ENCODE measurements at regions not wholly inside any gene's neighbourhood (a gene's known extent, or its start where the extent isn't known, plus 50 kb on each side); places are given as distances from the start of the nearest gene placed in this dataset.

GRCh38 chr13:103288114-103288513, 221.9 kb upstream of the SLC10A2 start:
- no peak overlapping the region for H3K27ac ChIP-seq
- TF ChIP-seq POLR2A (IDR thresholded peaks at IDR 0.05): no peak
- no peaks in the 10 kb centered on the region for H3K36me3 ChIP-seq
- 75 to 77% methylated on average over 6 of the region's 7 CpGs for WGBS, 2 donors (ENCODE audit: low coverage in 1 of 2)
- no peak for ATAC-seq
- H3K9me3 ChIP-seq: no peaks in the 10 kb centered on the region
- H3K4me1 ChIP-seq: no peaks in the 10 kb centered on the region
- peaks cover 5% of the 10 kb centered on the region for H3K27me3 ChIP-seq
- H3K4me3 ChIP-seq: no peak overlapping the region

- H3K27ac ChIP-seq: no peak overlapping the region
- peaks cover 5% of the 10 kb centered on the region for H3K27me3 ChIP-seq
- no peaks in the 10 kb centered on the region for H3K4me1 ChIP-seq
- TF ChIP-seq POLR2AphosphoS5 (IDR thresholded peaks at IDR 0.05): no peak
- TF ChIP-seq, protein P1, sequence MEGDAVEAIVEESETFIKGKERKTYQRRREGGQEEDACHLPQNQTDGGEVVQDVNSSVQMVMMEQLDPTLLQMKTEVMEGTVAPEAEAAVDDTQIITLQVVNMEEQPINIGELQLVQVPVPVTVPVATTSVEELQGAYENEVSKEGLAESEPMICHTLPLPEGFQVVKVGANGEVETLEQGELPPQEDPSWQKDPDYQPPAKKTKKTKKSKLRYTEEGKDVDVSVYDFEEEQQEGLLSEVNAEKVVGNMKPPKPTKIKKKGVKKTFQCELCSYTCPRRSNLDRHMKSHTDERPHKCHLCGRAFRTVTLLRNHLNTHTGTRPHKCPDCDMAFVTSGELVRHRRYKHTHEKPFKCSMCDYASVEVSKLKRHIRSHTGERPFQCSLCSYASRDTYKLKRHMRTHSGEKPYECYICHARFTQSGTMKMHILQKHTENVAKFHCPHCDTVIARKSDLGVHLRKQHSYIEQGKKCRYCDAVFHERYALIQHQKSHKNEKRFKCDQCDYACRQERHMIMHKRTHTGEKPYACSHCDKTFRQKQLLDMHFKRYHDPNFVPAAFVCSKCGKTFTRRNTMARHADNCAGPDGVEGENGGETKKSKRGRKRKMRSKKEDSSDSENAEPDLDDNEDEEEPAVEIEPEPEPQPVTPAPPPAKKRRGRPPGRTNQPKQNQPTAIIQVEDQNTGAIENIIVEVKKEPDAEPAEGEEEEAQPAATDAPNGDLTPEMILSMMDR (IDR thresholded peaks at IDR 0.05): no peak
- TF ChIP-seq EP300 (IDR thresholded peaks at IDR 0.05): no peak
- no peak for TF ChIP-seq POLR2A (IDR thresholded peaks at IDR 0.05)
- no peaks in the 10 kb centered on the region for H3K9me3 ChIP-seq
- no peak for ATAC-seq
- H3K4me3 ChIP-seq: no peak overlapping the region
- no peaks in the 10 kb centered on the region for H3K36me3 ChIP-seq
Observed at GRCh38 chr13:103287659-103288058, 221.4 kb upstream of the SLC10A2 start.

DNA sequence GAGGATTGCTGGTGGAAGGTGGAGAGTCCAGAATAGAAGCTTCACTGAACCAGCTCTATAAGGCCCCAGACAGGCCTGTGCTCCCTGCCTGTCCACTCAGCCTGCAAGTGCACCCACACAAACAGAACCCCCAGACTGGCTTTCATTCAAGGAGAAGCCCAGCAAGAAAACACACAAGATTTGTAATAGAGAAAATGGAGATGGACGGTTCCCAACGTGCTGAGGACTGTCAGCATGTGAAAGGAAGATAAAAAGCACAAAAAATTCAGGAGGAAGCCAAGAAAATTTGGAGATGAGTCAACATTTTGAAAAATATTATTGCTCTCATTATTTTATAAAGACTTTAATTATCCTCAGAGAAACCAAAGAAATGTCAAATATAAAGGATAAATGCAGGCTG, 218.2 kb upstream of the SLC10A2 start:
- no peaks in the 10 kb centered on the region for H3K36me3 ChIP-seq
- WGBS, 2 donors (ENCODE audit: low coverage in 1 of 2): 23 to 26% methylated on average over 2 of the region's 2 CpGs
- H3K4me3 ChIP-seq: no peak overlapping the region
- H3K4me1 ChIP-seq: no peaks in the 10 kb centered on the region
- H3K27me3 ChIP-seq: peaks cover 5% of the 10 kb centered on the region
- ATAC-seq: no peak
- no peaks in the 10 kb centered on the region for H3K9me3 ChIP-seq
- TF ChIP-seq, protein P1 (IDR thresholded peaks at IDR 0.05): no peak
- no peak overlapping the region for H3K27ac ChIP-seq

DNA sequence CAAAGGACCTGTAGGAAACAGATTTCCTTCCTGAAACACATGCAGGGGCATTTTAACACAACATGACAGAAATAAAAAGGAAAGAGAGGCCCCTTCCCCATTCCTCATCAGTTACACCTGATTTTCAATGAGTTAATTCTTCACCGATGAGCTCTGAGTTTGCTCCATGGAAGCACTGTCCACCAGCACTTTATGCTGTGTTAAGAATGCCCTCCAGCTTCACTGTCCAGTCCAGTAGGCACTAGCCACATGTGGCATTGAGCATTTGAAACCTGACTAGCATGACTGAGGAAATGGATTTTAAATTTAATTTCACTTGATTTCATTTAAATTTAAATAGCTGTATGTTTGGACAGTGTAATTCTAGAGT, 217.2 kb upstream of the SLC10A2 start:
- H3K27ac ChIP-seq: no peak overlapping the region
- WGBS, 2 donors (ENCODE audit: low coverage in 1 of 2): 20 to 71% methylated on average over 1 of the region's 1 CpG
- no peak overlapping the region for H3K4me3 ChIP-seq
- H3K36me3 ChIP-seq: no peaks in the 10 kb centered on the region
- H3K9me3 ChIP-seq: no peaks in the 10 kb centered on the region
- no peaks in the 10 kb centered on the region for H3K4me1 ChIP-seq
- H3K27me3 ChIP-seq: peaks cover 5% of the 10 kb centered on the region
- ATAC-seq: no peak
- TF ChIP-seq, protein P1 (IDR thresholded peaks at IDR 0.05): no peak
- TF ChIP-seq EP300 (IDR thresholded peaks at IDR 0.05) (no peak), POLR2AphosphoS5 (IDR thresholded peaks at IDR 0.05) (no peak), POLR2A (IDR thresholded peaks at IDR 0.05) (no peak)

DNA sequence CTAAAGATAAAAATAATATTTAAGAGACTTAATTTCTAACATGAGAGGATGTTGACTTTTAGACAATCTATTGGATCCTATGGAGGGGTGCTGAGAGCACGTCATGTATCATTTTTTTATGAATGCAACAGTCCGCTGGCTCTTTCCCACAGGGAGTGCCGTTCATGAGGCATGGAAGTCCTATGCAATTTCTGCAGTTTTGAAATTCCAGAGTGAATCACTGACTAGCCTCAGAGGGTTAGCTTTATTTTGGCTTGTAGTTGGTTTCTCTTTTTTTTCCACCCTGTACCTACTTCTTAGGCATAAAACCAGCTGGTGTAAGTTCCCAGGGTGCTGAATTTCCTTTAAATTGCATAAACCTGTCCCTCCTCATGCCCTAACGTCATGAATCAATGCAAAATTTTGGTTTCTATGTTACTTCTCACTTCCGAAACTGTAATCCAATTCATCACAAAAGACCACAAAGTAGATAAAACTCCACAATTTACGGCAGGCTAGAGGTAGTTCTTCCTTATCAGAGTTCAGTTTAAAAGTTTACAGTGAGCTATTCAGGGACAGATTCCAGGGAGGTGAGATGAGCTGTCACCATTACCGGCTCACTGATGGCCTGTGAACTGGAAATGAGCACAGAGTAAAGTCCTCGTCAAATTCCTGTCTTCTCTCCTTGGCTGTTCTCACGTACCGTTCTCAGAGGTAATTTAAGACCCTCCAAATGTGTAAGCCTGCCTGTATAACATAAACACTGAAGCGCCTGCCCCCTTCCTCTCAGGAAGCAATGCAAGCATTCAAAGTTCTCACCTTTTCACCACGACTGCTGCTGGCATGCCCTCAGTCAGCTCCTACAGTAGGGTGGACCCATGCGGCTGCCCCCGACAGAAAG, 216.6 kb upstream of the SLC10A2 start:
- Histone ChIP-seq H3K4me1 (no peaks in the 10 kb centered on the region), H3K36me3 (no peaks in the 10 kb centered on the region), H3K27me3 (peaks cover 5% of the 10 kb centered on the region), H3K27ac (no peak overlapping the region), H3K9me3 (no peaks in the 10 kb centered on the region), H3K4me3 (no peak overlapping the region)
- ATAC-seq: no peak
- TF ChIP-seq EP300 (IDR thresholded peaks at IDR 0.05): no peak
- TF ChIP-seq, protein P1 (IDR thresholded peaks at IDR 0.05): no peak
- TF ChIP-seq POLR2AphosphoS5 (IDR thresholded peaks at IDR 0.05): no peak
- TF ChIP-seq POLR2A (IDR thresholded peaks at IDR 0.05): no peak
- WGBS, 2 donors (ENCODE audit: low coverage in 1 of 2): 38 to 45% methylated on average over 13 to 14 of the region's 14 CpGs

All from gastroesophageal sphincter (tissue), 4 donors.